Brain microvascular endothelial cell (primary cell): ENCODE measurements at regions not wholly inside any gene's neighbourhood (a gene's known extent, or its start where the extent isn't known, plus 50 kb on each side); places are given as distances from the start of the nearest gene placed in this dataset.
"Not testable (repeated sequence)": the region's sequence is repeated elsewhere in the genome, so short reads cannot be mapped to it uniquely, and the experiment has no call there.

Source experiments
- DNase-seq: peaks from one replicate; pipeline ENCODE4 v3.0.0-alpha.2; 2020
- H3K27ac ChIP-seq: fragments of 250-450 bp; sonication (Bioruptor Pico); 2 replicates; pipeline ENCODE4 v1.5.1; 2020; ENCODE audit warnings: mild to moderate bottlenecking, moderate library complexity
- H3K27me3 ChIP-seq: fragments of 250-450 bp; sonication (Bioruptor Pico); replicated peaks from 2 replicates; pipeline ENCODE4 v1.5.1; 2020; ENCODE audit warnings: mild to moderate bottlenecking
- H3K36me3 ChIP-seq: fragments of 250-450 bp; sonication (Bioruptor Pico); replicated peaks from 2 replicates; pipeline ENCODE4 v1.5.1; 2020; ENCODE audit warnings: mild to moderate bottlenecking
- H3K4me3 ChIP-seq: 2 replicates; pipeline ENCODE4 v1.5.1; 2011; ENCODE audit warnings: low read depth, mild to moderate bottlenecking, control low read depth, low read length, moderate library complexity
- in situ Hi-C: cut with HindIII; loops from 2 replicates; pipeline ENCODE4 v1.10.0; 2017; ENCODE audit warnings: low sequenced_read_pairs, low pct_ligation_motif_present
- TF ChIP-seq, protein P1 (sequence below): IDR thresholded peaks from 2 replicates; pipeline ENCODE4 v1.5.1; 2011; ENCODE audit warnings: low read depth, mild to moderate bottlenecking, moderate library complexity, low read length, control low read depth, inconsistent platforms; ENCODE audit errors: missing control alignments

DNA sequence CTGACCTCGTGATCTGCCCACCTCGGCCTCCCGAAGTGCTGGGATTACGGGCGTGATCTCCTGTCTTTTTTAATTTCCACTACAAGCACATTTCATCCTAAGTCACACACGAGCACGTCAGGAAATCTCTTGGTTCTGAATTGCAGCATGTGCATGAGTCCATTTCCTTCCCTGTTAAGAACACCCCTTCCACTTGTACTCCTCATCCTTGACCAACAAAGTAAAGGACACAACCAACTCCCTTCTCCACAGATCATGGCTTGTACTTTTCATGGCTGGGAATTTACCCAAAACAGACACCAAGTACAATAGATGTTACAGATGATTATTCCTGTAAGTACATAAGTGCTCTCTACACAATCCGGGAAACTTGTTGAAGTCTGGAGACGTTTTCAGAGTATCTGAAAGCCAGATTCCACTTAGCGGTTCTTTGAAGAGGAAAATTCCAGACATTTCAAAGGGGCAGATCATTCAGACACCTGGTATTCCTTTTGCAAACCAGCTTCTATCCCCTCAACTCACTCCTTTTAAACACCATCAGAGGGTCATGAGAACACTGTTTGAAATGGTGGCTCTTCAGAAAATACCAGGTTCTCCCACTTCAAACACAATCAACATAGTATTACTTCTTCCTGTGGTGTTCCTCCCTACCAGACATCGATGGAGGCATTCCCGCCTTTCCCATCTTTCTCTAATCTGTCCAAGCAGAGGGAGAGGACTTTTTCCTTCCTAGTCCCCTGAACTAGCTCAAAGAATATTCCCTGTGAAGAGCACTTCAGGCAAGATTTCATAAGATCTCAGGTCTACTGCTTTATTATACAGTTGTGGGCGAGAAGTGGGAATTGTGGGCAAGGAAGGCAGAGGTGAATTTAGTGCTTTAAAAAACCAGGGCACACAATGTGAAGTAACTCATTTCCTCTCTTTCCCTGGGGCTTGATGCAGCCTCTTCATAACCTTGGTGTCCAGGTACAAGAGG is 80.1 kb upstream of the TSC22D2 start:
- in situ Hi-C loops: no loop called here
- DNase-seq: no peak
- no peaks in the 10 kb centered on the region for H3K27me3 ChIP-seq
- H3K27ac ChIP-seq: no peak overlapping the region
- TF ChIP-seq, protein P1, sequence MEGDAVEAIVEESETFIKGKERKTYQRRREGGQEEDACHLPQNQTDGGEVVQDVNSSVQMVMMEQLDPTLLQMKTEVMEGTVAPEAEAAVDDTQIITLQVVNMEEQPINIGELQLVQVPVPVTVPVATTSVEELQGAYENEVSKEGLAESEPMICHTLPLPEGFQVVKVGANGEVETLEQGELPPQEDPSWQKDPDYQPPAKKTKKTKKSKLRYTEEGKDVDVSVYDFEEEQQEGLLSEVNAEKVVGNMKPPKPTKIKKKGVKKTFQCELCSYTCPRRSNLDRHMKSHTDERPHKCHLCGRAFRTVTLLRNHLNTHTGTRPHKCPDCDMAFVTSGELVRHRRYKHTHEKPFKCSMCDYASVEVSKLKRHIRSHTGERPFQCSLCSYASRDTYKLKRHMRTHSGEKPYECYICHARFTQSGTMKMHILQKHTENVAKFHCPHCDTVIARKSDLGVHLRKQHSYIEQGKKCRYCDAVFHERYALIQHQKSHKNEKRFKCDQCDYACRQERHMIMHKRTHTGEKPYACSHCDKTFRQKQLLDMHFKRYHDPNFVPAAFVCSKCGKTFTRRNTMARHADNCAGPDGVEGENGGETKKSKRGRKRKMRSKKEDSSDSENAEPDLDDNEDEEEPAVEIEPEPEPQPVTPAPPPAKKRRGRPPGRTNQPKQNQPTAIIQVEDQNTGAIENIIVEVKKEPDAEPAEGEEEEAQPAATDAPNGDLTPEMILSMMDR: no peak
- no peak overlapping the region for H3K4me3 ChIP-seq
- H3K36me3 ChIP-seq: no peaks in the 10 kb centered on the region

DNA sequence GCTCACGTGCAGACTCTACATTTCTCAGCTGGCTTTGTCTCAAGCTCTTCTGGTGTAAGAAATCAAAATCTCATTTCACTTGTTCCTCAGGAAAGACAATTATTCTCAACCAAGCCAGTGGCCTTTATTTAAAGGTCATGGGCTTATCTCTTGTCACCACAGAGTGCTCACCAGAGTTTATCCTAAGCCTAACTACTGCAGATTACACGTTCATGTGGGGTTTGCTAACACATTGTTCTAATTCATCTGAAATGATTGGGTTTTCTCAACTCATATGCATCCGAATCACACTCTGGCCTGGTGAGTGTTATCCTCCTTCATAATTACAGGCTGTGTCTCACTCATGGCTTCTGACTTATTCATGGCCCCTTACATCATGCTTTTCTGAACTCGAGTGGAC is 83.3 kb upstream of the TSC22D2 start:
- TF ChIP-seq, protein P1: no peak
- Histone ChIP-seq H3K4me3 (no peak overlapping the region), H3K27me3 (no peaks in the 10 kb centered on the region), H3K27ac (no peak overlapping the region), H3K36me3 (no peaks in the 10 kb centered on the region)
- in situ Hi-C loops: no loop called here
- no peak for DNase-seq

DNA sequence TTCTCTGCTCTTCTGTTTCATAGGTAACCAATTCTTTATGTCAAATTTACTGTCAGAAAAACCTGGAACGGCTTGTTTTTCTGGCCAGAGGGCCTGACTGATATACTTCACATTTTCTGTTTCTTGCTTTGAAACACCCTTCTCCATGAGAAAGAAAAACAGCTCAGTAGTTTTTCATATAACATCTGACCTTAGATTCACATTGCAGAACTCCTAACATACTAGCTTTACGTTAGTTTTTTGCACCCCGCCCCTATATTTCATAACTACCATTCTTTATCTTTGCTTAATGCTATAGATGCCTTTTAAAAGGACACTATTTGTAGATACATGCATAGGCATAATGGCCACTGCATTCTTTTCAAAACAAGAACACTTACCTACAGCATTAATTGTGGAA is 83.9 kb upstream of the TSC22D2 start:
- Histone ChIP-seq H3K36me3 (no peaks in the 10 kb centered on the region), H3K27me3 (no peaks in the 10 kb centered on the region), H3K27ac (no peak overlapping the region), H3K4me3 (no peak overlapping the region)
- in situ Hi-C loops: no loop called here
- DNase-seq: no peak
- TF ChIP-seq, protein P1: no peak

DNA sequence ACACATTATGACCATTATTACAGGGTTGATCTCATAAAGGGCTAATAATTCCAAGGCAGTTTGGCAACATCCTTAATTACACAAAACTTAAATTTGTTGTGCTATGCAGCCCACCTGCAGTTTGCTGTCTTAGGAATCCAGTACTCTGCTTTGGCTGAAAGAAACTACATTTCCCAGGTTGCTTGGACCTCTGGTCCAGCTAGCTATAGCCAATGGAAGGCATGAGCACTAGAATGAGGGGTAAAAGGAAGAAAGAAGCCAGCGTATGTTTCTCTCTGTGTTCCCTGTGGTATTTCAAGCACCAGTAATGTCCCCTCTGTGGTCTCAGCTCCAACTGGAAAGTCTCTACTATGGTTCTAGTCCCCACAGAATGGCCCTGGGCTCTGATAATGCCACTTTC is 84.3 kb upstream of the TSC22D2 start:
- in situ Hi-C loops: no loop called here
- DNase-seq: no peak
- TF ChIP-seq, protein P1: no peak
- Histone ChIP-seq H3K4me3 (no peak overlapping the region), H3K27me3 (no peaks in the 10 kb centered on the region), H3K36me3 (no peaks in the 10 kb centered on the region), H3K27ac (no peak overlapping the region)

DNA sequence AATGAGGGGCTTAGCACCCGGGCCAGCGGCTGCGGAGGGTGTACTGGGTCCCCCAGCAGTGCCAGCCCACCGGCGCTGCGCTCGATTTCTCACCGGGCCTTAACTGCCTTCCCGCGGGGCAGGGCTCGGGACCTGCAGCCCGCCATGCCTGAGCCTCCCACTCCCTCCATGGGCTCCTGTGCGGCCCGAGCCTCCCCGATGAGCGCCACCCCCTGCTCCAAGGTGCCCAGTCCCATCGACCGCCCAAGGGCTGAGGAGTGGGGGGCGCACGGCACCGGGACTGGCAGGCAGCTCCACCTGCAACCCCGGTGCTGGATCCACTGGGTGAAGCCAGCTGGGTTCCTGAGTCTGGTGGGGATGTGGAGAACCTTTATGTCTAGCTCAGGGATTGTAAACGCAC is 85.0 kb upstream of the TSC22D2 start:
- in situ Hi-C loops, H3K27me3 ChIP-seq, DNase-seq: not testable (repeated sequence)

DNA sequence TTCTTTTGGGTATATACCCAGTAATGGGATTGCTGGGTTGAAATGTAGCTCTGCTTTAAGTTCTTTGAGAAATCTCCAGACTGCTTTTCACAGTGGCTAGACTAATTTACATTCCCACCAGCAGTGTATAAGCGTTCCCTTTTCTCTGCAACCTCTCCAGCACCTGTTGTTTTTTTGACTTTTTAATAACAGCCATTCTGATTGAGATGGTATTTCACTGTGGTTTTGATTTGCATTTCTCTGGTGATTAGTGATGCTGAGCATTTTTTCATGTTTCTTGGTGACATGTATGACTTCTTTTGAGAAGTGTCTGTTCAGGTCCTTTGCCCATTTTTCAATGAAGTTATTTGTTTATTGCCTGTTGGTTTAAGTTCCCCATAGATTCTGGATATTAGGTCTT is 87.1 kb upstream of the TSC22D2 start:
- H3K4me3 ChIP-seq, H3K36me3 ChIP-seq, DNase-seq, H3K27me3 ChIP-seq, H3K27ac ChIP-seq, in situ Hi-C loops: not testable (repeated sequence)

More for the DNA sequence above, 85.0 kb upstream of the TSC22D2 start:
- not testable (repeated sequence) for H3K36me3 ChIP-seq, H3K4me3 ChIP-seq, H3K27ac ChIP-seq
